Fibroblast of pulmonary artery (primary cell): ENCODE measurements at regions not wholly inside any gene's neighbourhood (a gene's known extent, or its start where the extent isn't known, plus 50 kb on each side); places are given as distances from the start of the nearest gene placed in this dataset.
A peak's percentile ranks its signal among the peaks of the same experiment; 100 is the strongest.

Experiments used
- DNase-seq: peaks from one replicate; pipeline ENCODE4 v3.0.0-alpha.2; 2010; ENCODE audit warnings: low read depth
- H3K4me3 ChIP-seq: replicated peaks from 2 replicates; pipeline ENCODE4 v1.5.1; 2011; ENCODE audit warnings: low read depth, mild to moderate bottlenecking, control low read depth, low read length, moderate library complexity
- CTCF ChIP-seq: IDR thresholded peaks from 2 replicates; pipeline ENCODE4 v1.5.1; 2011; ENCODE audit warnings: mild to moderate bottlenecking, control low read depth, low read length, inconsistent platforms; ENCODE audit errors: missing control alignments

- TF ChIP-seq CTCF: no peak
- DNase-seq: no peak
- no peak overlapping the region for H3K4me3 ChIP-seq
These were observed 139.7 kb upstream of the LRFN2 start for GRCh38 chr6:40726853-40727252.

DNA sequence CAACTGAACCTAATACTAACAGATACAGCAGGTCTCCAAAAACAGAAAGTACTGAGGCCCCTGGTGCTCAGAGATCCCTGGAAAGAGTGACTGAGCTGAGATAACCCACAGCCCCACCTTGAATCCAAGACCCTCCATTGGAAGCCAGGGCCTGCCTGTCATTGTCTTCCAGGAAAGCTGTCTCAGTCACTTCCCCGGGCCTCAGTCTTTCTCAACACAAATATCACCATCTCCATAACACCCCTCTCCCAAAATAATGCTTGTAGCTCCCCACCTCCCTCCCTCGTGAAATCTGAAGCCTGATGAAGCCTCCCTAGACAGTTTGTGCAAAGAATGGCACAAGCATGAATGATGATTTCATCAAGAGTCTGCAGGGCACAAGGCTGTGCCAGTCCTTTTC, 138.2 kb upstream of the LRFN2 start:
- no peak for DNase-seq
- TF ChIP-seq CTCF: no peak
- H3K4me3 ChIP-seq: no peak overlapping the region

GRCh38 chr6:40724886-40725285, 137.7 kb upstream of the LRFN2 start:
- DNase-seq: no peak
- no peak overlapping the region for H3K4me3 ChIP-seq
- no peak for TF ChIP-seq CTCF

GRCh38 chr6:40723967-40724366, 136.8 kb upstream of the LRFN2 start:
- H3K4me3 ChIP-seq: no peak overlapping the region
- DNase-seq: no peak
- no peak for TF ChIP-seq CTCF

GRCh38 chr6:40722553-40723258, 135.5 kb upstream of the LRFN2 start:
- TF ChIP-seq CTCF: no peak
- peak; percentile 25 for DNase-seq
- H3K4me3 ChIP-seq: no peak overlapping the region

DNA sequence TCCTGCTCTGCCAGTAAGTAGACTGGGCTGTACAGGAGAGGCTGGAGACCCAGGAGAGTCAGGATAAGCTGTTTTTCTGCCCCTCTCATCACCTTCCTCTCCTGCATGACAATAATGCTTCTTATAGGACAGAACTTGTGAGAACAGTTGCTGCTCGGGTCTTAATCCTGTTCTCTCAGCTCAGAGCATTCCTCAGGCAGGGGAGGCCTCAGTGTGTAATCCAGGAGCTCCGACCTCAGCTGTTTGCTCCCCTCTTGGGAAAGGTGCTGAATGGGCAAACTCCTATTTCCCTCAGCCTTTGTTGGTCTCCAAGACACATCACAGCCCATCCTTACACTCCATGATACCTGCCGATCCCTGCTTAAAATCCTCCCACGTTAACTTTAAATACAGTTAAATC, 134.9 kb upstream of the LRFN2 start:
- DNase-seq: no peak
- no peak overlapping the region for H3K4me3 ChIP-seq
- TF ChIP-seq CTCF: no peak

DNA sequence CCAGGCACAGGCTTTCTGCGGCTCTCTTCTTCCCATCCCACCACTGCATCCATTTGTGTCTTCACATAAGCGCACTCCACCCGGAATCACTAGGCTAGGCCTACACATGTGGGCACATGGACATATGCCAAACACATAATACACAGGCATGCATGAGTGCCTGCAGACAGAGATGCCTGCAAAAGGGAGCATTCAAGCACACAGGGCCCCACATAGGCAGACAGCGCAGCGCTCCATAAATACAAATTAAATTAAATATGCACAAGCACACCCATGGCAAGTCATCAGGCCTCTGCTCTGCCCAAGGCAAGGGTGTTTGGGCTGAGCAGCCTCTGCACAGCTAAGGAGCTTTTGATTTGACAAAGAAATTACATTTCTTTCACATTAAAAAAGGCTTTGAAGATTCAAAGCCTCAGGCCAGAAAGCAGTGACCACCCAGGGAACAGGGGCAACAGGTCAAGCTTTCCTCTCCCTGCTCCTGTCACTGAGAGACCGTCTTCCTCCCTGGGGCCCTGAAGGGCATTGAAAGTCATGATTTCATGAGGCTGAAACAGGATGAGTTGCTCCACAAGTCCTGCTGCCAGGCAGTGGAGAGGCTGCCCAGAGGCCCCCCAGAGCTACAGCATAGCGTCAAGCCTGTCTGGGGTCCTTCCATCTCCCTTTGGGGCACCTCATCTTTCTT, 134.2 kb upstream of the LRFN2 start:
- H3K4me3 ChIP-seq: no peak overlapping the region
- no peak for DNase-seq
- no peak for TF ChIP-seq CTCF
